ENCODE measurements at regions not wholly inside any gene's neighbourhood (a gene's known extent, or its start where the extent isn't known, plus 50 kb on each side); places are given as distances from the start of the nearest gene placed in this dataset.

- no peak for TF ChIP-seq CTCF (IDR thresholded peaks at IDR 0.05; ENCODE audit: control insufficient read depth, insufficient read depth, low read depth, low read length, missing control alignments)
- DNase-seq (ENCODE audit: low read depth): no peak
- H3K4me3 ChIP-seq (ENCODE audit: control insufficient read depth, low read depth, low read length): no peak overlapping the region
Measured at GRCh38 chr14:22489244-22489545, 99.8 kb downstream of the DAD1 start.

DNA sequence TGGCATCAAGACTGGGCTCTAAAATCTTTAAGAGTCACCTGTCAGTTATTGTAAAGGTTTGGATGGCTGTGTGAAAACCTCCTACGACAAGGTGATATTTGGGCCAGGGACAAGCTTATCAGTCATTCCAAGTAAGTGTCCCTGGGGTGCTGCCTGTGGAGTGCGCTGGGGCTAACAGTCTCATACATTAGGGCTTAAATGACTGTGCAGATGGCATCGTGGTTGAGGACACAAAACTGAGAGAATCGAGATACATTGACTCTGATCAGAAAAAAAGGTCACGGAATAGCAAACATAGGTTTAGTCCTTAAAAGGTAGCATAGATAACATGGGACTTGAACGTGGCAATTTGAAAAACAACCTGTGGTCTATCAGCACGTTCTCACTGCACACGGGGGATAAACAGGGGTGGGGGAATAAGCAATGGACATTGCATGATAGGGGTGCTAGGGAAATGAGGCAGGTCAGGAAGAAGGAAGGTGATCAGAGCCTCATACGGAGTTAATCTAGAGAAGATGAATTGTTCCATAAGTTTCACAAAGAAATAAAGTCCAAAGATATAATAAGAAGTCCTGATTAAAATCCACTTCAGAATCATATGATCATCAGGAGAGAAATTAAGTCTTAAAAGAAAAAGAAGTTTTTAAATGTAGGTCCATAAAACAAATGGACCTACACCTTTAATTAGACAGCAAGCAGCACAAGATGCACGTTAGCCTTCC is 100.3 kb downstream of the DAD1 start:
- TF ChIP-seq CTCF (IDR thresholded peaks at IDR 0.05; ENCODE audit: control insufficient read depth, insufficient read depth, low read depth, low read length, missing control alignments): no peak
- H3K4me3 ChIP-seq (ENCODE audit: control insufficient read depth, low read depth, low read length): no peak overlapping the region
- DNase-seq (ENCODE audit: low read depth): no peak

GRCh38 chr14:22487941-22488340 is 101.1 kb downstream of the DAD1 start:
- no peak for TF ChIP-seq CTCF (IDR thresholded peaks at IDR 0.05; ENCODE audit: control insufficient read depth, insufficient read depth, low read depth, low read length, missing control alignments)
- DNase-seq (ENCODE audit: low read depth): no peak
- H3K4me3 ChIP-seq (ENCODE audit: control insufficient read depth, low read depth, low read length): no peak overlapping the region

GRCh38 chr14:22487401-22487800 is 101.6 kb downstream of the DAD1 start:
- TF ChIP-seq CTCF (IDR thresholded peaks at IDR 0.05; ENCODE audit: control insufficient read depth, insufficient read depth, low read depth, low read length, missing control alignments): no peak
- no peak overlapping the region for H3K4me3 ChIP-seq (ENCODE audit: control insufficient read depth, low read depth, low read length)
- DNase-seq (ENCODE audit: low read depth): no peak

GRCh38 chr14:22486675-22487074 is 102.3 kb downstream of the DAD1 start:
- no peak for TF ChIP-seq CTCF (IDR thresholded peaks at IDR 0.05; ENCODE audit: control insufficient read depth, insufficient read depth, low read depth, low read length, missing control alignments)
- DNase-seq (ENCODE audit: low read depth): no peak
- H3K4me3 ChIP-seq (ENCODE audit: control insufficient read depth, low read depth, low read length): no peak overlapping the region

DNA sequence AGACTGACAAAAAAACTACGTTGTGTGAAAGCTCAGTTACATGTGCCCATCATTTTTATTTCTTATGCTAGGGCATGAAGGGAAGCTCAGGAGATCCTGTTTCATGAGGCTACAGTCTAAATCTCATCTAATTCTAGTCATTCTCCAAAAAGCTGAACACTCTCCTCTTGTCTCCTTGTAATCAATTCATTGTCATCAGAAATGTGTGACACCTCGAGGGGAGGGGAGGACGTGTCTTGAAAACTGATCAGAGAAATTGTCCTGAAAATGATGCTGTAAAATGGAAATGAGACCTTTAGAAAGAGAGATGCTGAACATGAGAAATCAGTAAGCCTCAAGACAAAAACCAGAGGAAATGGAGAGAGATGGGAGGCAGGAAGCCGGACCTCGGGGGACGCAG is 103.4 kb downstream of the DAD1 start:
- TF ChIP-seq CTCF (IDR thresholded peaks at IDR 0.05; ENCODE audit: control insufficient read depth, insufficient read depth, low read depth, low read length, missing control alignments): no peak
- DNase-seq (ENCODE audit: low read depth): no peak
- H3K4me3 ChIP-seq (ENCODE audit: control insufficient read depth, low read depth, low read length): no peak overlapping the region

DNA sequence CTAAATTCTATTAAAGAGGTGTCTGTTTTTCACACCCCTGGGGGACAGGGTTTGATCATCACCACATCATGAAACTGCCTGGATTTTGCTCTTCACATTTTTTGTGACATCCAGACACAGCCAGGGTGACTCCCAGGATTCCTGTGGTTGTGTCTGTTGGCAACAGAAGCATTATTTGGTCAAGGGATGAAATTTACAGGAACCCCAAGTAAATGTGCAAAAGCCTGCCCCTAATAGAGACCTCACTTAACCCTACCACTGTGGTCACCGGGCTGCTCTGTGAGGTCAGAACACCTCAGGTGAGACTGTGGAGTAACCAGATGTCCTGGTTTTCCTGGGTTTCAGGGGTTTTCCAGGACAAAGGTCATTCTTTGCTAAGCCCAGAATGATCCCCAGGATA is 103.8 kb downstream of the DAD1 start:
- H3K4me3 ChIP-seq (ENCODE audit: control insufficient read depth, low read depth, low read length): no peak overlapping the region
- no peak for TF ChIP-seq CTCF (IDR thresholded peaks at IDR 0.05; ENCODE audit: control insufficient read depth, insufficient read depth, low read depth, low read length, missing control alignments)
- no peak for DNase-seq (ENCODE audit: low read depth)

Data from AG09309 (cell line).